Skeletal muscle tissue (tissue), 3 donors: ENCODE measurements at regions not wholly inside any gene's neighbourhood (a gene's known extent, or its start where the extent isn't known, plus 50 kb on each side); places are given as distances from the start of the nearest gene placed in this dataset.

Source experiments
- H3K27ac ChIP-seq: one replicate; pipeline ENCODE4 v1.7.0; 2013; ENCODE audit warnings: mild to moderate bottlenecking, low read depth, low read length, inconsistent platforms
- H3K27me3 ChIP-seq, 3 donors: one replicate each; pipeline ENCODE4 v1.7.0; 2013; ENCODE audit warnings: low read length in 3 of 3; ENCODE audit not compliant: control insufficient read depth in 3 of 3, insufficient read depth in 3 of 3
- H3K36me3 ChIP-seq, 3 donors: one replicate each; pipeline ENCODE4 v1.7.0; 2013; ENCODE audit warnings: low read length in 3 of 3; ENCODE audit not compliant: control insufficient read depth in 3 of 3, insufficient read depth in 3 of 3
- H3K4me1 ChIP-seq, 3 donors: one replicate each; pipeline ENCODE4 v1.7.0; 2013; ENCODE audit warnings: low read length in 3 of 3, mild to moderate bottlenecking in 3 of 3; ENCODE audit not compliant: control insufficient read depth in 3 of 3, insufficient read depth in 3 of 3
- H3K4me3 ChIP-seq, 3 donors: one replicate each; pipeline ENCODE4 v1.7.0; 2013; ENCODE audit warnings: low read length in 3 of 3
- H3K9ac ChIP-seq, 3 donors: one replicate each; pipeline ENCODE4 v1.7.0; 2013; ENCODE audit warnings: low read length in 3 of 3, mild to moderate bottlenecking in 3 of 3, moderate library complexity in 2 of 3, low read depth in 1 of 3
- H3K9me3 ChIP-seq, 3 donors: one replicate each; pipeline ENCODE4 v1.7.0; 2013; ENCODE audit warnings: low read length in 3 of 3; ENCODE audit not compliant: control insufficient read depth in 3 of 3
- donor health status: Osteomylitis.

DNA sequence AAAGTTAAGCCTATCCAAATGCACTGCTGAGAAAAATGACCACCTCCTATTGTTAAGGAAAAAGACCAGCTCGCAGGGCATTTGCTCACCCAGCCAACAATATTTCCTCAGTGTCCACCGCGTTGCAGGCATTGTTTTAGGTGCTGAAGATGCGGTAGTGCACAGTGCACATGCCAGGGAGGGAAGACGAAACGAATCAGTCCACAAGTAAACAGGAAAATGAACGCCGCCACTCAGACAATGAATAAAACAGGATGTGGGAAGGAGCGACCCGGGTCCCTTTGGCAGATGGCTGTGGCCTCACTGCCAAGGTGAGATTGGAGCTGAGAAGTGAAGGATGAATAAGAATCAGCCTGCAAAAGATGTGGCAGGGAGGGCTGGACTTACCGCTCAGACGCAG is 249.2 kb downstream of the FOXL1 start:
- Histone ChIP-seq H3K4me1 (no peaks in the 10 kb centered on the region), H3K27me3 (peaks cover 44 to 65% (median 53%) of the 10 kb centered on the region in 3 donors), H3K9ac (no peak overlapping the region), H3K9me3 (peaks cover 0 to 2% (median 0%) of the 10 kb centered on the region in 3 donors), H3K36me3 (no peaks in the 10 kb centered on the region), H3K27ac (no peak overlapping the region), H3K4me3 (no peak overlapping the region)

DNA sequence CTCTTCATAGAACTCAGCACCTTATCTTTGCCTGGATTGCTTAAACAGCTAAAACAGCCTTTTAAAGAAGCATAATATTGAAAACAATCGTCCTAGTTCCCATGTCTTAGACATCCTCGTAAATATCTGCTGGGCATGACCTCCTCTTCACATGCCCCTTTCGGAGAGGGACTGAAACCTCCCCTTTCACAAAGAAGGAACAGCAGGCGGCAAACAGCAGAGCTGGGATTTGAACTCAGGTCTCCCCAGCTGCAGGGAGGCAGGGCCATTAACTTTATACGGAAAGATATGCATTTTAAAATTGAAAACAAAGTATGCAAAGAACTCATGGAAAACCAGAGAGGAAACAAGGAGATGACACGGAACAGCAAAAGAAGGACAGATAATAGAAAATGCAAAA is 249.9 kb downstream of the FOXL1 start:
- Histone ChIP-seq H3K27me3 (peaks cover 43 to 59% (median 53%) of the 10 kb centered on the region in 3 donors), H3K36me3 (no peaks in the 10 kb centered on the region), H3K9ac (no peak overlapping the region), H3K4me1 (peaks cover 2% of the 10 kb centered on the region in 3 donors), H3K4me3 (no peak overlapping the region), H3K27ac (no peak overlapping the region), H3K9me3 (peaks cover 0 to 2% (median 0%) of the 10 kb centered on the region in 3 donors)

DNA sequence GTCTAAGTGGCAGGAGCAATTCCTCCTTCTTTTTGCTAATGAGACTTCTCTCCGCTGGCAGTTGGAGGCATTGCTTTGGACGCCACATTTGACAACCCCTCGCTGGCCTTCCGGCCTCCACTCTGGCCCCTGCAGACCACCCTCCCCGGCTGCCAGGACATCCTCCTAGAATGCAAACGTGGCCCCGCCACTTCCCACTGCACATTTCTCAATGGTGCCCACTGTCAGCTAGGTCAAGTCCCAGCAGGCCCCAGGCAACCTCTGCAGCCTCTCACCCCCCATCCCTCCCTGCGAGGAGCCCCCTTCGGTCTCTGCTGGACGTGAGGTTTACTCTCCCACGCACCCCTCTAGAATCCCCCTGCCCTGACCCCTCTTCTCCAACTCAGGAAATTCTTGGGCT is 250.3 kb downstream of the FOXL1 start:
- peaks cover 41 to 55% (median 54%) of the 10 kb centered on the region in 3 donors for H3K27me3 ChIP-seq

DNA sequence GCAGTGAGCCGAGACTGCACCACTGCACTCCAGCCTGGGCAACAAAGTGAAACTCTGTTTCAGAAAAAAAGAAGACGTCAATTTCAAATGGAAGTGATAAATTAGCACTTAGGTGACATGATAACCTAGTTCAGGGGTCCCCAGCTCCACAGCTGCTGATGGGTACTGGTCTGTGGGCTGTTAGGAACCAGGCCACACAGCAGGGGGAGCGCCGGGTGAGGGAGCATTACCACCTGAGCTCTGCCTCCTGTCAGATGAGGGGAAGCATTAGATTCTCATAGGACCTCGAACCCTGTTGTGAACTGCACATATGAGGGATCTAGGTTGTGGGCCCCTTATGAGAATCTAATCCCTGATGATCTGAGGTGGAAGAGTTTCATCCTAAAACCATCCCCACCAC is 253.0 kb downstream of the FOXL1 start:
- Histone ChIP-seq H3K27me3 (peaks cover 19 to 48% (median 38%) of the 10 kb centered on the region in 3 donors), H3K27ac (no peak overlapping the region), H3K36me3 (no peaks in the 10 kb centered on the region), H3K4me1 (peaks cover 3 to 6% (median 5%) of the 10 kb centered on the region in 3 donors), H3K9ac (no peak overlapping the region), H3K4me3 (no peak overlapping the region), H3K9me3 (no peaks in the 10 kb centered on the region)

More for the DNA sequence above, 250.3 kb downstream of the FOXL1 start:
- H3K9ac ChIP-seq: no peak overlapping the region
- H3K9me3 ChIP-seq: peaks cover 0 to 2% (median 0%) of the 10 kb centered on the region in 3 donors
- peaks cover 3 to 6% (median 5%) of the 10 kb centered on the region in 3 donors for H3K4me1 ChIP-seq
- no peaks in the 10 kb centered on the region for H3K36me3 ChIP-seq
- no peak overlapping the region for H3K27ac ChIP-seq
- H3K4me3 ChIP-seq: no peak overlapping the region

DNA sequence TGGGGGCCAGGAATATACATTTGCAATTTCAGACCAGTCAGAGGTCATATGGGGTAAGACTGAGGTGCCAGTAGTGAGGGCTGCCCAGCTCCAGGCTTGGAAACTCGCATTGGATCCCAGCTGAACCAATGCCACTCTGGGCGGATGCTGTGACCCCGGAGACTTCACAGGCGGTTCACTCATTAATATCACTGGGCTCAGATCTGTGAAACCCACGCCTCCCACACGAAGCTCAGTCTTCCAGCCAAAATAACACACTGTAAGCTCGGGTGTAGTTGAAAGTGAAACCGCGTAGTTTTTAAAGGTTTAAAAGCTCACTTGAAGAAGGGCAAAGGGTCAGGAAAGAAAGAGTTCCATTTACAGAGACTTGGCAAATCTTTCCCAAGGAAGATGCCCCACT is 254.8 kb downstream of the FOXL1 start:
- no peaks in the 10 kb centered on the region for H3K36me3 ChIP-seq
- H3K4me1 ChIP-seq: peaks cover 3 to 6% (median 5%) of the 10 kb centered on the region in 3 donors
- no peak overlapping the region for H3K27ac ChIP-seq
- H3K27me3 ChIP-seq: peaks cover 1 to 37% (median 23%) of the 10 kb centered on the region in 3 donors
- no peak overlapping the region for H3K9ac ChIP-seq
- peak overlapping the region in 1 of 3 donors; percentile 27 for H3K4me3 ChIP-seq
- H3K9me3 ChIP-seq: no peaks in the 10 kb centered on the region

DNA sequence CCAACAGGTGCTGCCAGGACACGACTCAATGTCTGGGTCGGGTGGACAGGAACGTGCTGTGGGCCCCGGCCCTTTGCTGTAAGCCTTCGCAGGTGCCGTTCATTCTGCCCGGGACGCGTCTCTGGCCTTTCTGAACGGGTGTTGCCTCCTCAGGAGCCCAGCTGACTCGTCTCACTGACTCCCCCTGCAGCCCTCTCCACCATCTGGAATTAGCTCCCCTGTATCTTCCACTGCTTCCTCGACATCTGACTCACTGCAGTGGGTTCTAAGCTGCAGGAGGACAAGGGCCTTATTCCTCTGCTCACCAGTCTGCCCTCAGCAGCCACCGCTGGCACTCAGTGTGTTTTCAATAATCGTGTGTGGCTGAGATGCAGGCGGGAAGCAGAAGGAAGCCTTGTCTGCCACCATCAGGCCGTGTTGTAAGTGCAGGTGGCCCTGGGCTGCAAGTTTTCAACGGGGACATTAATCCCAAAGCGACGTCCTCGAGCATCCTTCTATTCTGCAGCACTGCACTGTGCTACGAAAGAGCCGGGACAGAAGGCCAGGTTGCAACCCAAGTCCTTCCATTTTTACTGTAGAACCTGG is 256.2 kb downstream of the FOXL1 start:
- H3K4me1 ChIP-seq: peaks cover 3 to 6% (median 5%) of the 10 kb centered on the region in 3 donors
- no peaks in the 10 kb centered on the region for H3K9me3 ChIP-seq
- no peak overlapping the region for H3K9ac ChIP-seq
- H3K4me3 ChIP-seq: no peak overlapping the region
- H3K27ac ChIP-seq: no peak overlapping the region
- peaks cover 0 to 25% (median 15%) of the 10 kb centered on the region in 3 donors for H3K27me3 ChIP-seq
- H3K36me3 ChIP-seq: no peaks in the 10 kb centered on the region

DNA sequence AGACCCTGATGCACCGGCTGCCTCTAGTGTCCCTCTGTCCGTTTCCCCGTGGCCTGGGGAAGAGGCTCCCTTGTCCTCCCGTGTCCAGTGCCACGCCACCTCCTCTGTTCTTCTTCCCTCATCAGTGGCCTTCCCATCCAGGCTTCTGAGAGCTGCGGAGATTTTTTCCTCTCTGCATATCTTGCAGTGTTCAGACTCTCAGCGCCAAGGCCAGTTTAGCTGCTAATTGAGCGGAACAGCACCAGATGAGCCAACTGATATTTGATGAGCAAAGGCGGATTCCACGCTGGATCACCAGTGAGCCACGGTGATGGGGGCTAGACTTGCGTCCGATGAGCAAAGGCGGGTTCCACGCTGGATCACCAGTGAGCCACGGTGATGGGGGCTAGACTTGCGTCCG is 257.6 kb downstream of the FOXL1 start:
- no peaks in the 10 kb centered on the region for H3K9me3 ChIP-seq
- H3K36me3 ChIP-seq: no peaks in the 10 kb centered on the region
- H3K27me3 ChIP-seq: peaks cover 0 to 18% (median 8%) of the 10 kb centered on the region in 3 donors
- no peak overlapping the region for H3K4me3 ChIP-seq
- H3K27ac ChIP-seq: no peak overlapping the region
- no peak overlapping the region for H3K9ac ChIP-seq
- peaks cover 3 to 6% (median 5%) of the 10 kb centered on the region in 3 donors for H3K4me1 ChIP-seq

DNA sequence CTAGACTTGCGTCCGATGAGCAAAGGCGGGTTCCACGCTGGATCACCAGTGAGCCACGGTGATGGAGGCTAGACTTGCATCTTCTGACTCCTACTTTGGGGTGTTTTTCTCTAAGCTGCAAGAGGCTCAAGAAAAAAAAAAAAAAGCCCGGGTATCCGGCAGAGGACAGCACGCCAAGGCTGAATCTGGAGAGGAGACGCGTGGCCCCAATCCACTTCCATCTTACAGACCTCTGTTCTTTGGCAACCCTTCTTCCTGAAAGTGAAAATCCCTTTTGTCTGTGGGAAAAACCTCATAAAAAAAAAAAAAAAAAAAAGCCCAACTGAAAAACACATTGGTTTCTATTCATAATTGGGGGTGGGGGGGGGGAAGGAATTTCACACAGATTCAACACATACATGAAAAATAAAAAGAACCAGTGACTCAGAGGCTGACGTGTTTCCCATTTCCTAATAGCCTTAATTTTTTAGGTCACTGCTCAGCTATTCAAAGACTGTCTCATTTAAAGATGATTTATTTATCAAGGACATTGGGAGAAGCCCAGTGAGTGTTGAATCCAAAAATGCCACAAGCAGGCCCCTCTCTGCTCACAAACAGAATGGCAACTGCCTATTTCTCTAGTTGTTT is 258.3 kb downstream of the FOXL1 start:
- no peak overlapping the region for H3K9ac ChIP-seq
- H3K27ac ChIP-seq: no peak overlapping the region
- peaks cover 0 to 18% (median 8%) of the 10 kb centered on the region in 3 donors for H3K27me3 ChIP-seq
- H3K36me3 ChIP-seq: no peaks in the 10 kb centered on the region
- H3K4me1 ChIP-seq: peaks cover 3 to 6% (median 5%) of the 10 kb centered on the region in 3 donors
- H3K9me3 ChIP-seq: no peaks in the 10 kb centered on the region
- H3K4me3 ChIP-seq: no peak overlapping the region

DNA sequence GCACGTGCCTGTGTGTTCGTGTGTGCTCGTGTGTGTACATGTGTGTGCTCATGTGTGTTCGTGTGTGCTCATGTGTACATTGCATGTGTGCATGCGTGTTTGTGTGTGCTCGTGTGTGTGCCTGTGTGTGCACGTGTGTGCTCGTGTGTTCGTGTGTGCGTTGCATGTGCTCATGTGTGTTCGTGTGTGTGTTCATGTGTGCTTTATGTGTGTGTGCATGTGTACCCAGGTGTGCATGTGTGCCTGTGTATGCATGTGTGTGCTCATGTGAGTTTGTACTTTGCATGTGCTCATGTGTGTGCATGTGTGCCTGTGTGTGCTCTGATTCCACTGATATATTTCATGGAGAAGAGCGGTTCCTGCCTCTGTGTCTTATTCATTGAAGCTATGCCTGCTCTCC is 265.5 kb downstream of the FOXL1 start:
- Histone ChIP-seq H3K36me3 (no peaks in the 10 kb centered on the region), H3K9me3 (no peaks in the 10 kb centered on the region), H3K9ac (no peak overlapping the region), H3K27me3 (peaks cover 0 to 13% (median 12%) of the 10 kb centered on the region in 3 donors), H3K4me3 (no peak overlapping the region), H3K27ac (no peak overlapping the region), H3K4me1 (no peaks in the 10 kb centered on the region)

DNA sequence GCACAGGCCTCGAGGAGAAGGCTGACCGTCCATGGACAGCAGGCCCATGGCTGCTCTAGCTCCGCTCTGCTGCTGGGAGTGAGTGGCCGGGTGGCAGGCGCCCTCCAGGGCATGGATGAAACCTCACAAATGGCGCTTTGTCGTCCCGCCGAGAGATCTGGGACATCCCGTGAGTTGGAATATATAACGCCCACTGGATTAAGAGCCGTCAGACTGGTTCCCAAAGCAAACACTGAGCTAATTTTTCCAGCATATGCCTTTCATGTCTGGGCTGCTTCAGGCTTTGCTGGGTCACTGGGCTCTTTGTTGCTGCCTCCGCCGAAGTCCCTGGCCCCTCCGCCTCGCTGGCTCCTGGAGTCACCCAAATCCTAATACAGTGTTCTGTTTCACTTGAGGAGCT is 266.3 kb downstream of the FOXL1 start:
- Histone ChIP-seq H3K9ac (no peak overlapping the region), H3K4me1 (no peaks in the 10 kb centered on the region), H3K27me3 (peaks cover 0 to 17% (median 14%) of the 10 kb centered on the region in 3 donors), H3K4me3 (no peak overlapping the region), H3K9me3 (no peaks in the 10 kb centered on the region), H3K36me3 (no peaks in the 10 kb centered on the region), H3K27ac (no peak overlapping the region)
